GM11168 (cell line): ENCODE measurements at regions not wholly inside any gene's neighbourhood (a gene's known extent, or its start where the extent isn't known, plus 50 kb on each side); places are given as distances from the start of the nearest gene placed in this dataset.

Source experiments
- in situ Hi-C: fragments of 300-500 bp; cut with MboI; formaldehyde crosslinking; loops from one replicate; pipeline ENCODE4 v1.12.0; 2022; ENCODE audit warnings: low sequenced_read_pairs; ENCODE audit not compliant: unreplicated experiment

DNA sequence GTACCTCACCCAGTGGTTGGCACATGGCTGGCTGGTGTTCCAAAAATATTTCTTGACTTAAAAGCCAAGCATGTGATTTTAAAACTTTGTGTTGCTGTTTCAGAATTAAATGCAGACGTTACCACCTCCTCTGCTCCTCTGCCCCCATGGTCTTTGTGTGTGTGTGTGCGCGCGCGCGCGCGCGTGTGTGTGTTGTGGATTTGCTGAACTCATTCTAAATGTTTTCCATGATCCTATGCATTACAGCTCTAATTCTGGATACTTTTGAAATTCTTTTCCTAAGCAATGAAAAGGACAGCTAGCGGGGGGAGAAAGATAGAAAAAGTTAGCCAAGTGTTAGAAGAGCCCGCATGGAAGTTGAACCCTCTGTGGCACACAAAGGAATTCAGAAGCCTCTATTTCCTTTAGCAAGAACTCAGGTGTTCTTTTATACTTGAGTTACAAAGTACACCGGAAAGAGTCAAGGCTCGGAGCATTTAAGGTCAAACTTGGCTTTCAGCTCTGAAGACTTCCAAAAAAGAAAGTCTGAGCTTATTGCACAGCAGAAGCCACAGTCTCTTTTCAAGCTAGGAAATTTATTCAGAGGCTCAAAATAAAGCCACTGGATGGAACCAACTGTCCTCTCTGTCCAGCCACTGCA is 350.5 kb upstream of the TBL1XR1 start:
- in situ Hi-C loops, result no loop called here

DNA sequence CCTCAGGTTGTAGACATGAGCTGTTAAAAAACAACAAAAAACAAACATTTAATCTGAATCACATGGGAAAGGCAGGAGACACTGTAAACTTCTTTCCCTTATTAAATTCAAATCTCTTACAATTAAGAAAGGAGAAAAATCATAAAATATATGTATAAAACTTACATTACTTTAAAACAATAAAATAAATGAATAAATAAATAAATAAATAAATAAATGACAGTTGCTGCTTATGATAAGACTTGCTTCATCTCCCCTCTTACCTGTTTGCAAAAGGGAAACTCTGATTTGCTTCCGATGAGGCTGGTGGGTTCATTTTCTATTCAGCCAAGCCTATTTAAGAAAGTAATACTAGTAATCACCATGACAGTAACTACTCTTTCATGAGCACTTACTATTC is 353.4 kb upstream of the TBL1XR1 start:
- in situ Hi-C loops, result no loop called here

DNA sequence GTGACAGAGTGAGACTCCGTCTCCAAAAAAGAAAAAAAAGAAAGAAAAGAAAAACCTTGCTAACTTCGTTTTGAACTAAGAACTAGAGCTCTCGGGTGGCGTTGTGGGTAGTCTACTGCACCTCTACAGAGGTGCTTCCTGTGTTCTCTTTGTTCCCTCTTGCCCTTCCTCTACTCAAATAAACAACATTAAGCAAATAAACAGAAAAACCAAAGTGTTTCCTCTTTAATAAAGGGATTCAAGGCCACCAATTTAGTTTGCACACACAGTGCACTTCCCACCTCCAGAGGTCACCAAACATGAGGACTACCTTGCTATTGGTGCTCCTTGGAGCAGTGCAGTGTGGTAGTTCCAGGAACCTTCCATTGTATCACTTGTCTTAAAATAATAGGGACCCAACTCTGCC is 354.2 kb upstream of the TBL1XR1 start:
- in situ Hi-C loops, result no loop called here

DNA sequence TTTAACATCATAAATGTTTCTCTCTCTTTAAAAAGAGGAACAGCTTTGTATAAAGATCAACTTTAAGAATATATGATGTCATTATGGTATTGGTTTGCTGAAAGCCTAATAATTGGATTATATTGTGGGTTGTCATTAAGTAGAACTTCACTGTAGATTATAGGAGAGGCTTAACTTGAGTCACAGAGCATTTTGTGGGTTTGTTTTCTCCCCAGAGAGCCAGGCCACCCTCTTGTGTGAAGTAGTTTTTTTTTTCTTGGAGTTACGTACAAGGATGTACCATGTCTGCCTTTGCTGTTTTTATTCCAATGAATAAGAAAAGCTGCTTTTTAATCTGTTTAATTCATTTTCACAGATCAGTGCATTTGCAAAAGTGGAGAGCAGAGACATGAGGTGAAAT is 354.8 kb upstream of the TBL1XR1 start:
- in situ Hi-C loops, result no loop called here

DNA sequence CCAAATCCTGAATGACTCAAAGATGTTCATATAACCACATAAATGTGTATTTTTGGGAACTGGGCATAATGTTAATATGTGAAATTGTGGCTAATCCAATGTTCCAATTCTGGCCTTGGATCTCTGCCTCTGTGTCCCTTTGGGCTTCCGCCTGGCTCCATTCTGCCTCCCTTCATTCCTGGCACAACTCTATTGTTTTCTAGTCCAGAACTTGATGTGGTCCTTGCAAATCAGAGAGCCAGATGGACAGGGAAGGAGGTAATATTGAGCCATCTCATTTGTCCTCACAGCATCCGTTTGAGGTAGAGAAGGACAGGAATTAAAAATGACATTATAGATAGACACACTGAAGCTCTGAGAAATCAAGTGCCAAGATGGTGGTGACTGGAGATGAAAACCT is 355.7 kb upstream of the TBL1XR1 start:
- in situ Hi-C loops, result no loop called here

DNA sequence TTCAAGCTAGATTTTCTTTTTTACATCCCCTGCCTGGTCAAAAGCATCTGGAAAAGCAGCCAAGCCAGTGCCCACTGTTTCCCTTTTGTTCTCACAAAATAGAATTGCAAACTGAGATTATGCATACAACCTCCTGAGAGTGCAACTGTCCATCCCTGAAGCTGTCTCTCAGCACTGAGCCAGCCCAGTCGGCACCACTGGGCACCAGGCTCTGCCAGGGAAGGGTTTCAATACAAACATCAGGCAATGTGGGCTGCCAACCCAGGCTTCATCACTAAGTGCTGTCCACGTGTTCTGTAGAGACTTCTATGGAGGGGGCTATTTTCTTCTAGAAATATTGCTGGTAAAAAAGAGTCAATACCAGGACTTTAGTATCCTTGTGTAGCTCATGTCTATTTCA is 356.3 kb upstream of the TBL1XR1 start:
- in situ Hi-C loops, result no loop called here

DNA sequence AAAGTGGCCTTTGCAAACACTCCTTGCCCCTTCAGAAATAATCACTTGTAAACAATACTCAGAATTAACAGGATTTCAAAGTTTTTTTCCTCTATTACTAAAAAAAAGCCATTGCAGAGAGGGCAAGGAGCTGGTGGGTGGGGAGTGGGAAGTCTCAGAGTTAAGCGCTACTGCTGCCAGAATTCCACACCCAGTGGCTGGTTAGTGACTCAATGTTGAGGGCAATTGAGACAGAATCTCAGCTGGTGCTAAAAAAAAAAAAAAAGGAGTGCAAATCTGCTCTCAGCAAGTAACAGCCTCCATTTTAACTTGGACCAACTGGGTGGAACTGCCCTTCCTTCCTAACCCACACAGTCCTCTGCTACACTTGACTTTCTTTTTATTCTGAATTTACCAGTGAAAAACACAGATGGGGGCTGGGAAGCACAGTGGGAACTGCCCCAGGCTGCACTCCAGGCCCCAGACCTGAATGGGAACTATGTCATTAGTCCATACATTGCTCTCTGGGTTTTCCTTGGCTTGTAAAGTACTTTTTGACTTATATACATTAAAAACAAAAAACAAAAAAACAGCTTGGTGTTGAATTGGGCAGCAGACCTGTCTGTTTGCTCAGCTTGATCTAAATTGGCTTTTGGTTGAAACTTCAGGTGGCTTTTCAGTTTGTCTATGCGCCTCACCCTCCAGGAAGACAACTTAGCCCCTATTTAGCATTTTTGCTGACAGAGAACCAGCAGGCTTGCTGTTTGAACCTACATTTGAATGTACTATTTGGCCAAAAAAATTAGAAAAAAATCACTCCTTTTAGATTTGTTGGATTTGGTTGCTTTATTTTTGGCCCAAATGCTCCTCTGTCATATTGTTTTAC is 357.8 kb upstream of the TBL1XR1 start:
- in situ Hi-C loops, result no loop called here

DNA sequence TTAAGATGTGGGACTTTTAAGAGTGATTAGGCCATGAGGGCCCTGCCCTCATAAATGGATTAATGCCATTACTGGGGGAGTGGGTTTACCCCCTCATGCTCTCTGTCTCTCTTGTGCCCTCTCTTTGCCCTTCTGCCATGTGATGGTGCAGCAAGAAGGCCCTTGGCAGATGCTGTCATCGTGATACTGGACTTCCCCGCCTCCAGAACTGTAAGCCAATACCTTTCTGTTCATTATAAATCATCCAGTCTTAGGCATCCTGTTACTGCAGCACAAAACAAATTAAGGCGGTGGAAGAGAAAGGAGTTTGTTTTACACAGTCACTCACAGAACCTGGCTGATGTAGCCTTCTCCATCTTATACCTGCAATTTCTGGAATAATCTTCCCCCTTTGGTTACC is 360.3 kb upstream of the TBL1XR1 start:
- in situ Hi-C loops, result no loop called here

DNA sequence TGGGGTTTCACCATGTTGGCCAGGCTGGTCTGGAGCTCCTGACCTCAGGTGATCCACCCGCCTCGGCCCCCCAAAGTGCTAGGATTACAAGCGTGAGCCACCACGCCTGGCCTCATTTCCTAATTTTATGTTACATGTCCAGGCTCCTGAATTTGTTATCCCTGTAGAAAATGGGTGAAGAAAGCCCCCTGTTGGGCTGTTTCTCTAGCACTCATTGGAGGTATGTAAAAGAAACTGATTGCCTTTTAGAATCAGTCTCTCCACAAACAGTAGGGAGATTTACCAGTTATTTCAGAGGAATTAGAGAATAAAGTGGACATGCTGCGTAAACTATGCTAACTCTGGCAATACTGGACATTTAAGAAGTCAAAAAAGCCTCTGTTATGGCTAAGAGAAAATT is 364.1 kb upstream of the TBL1XR1 start:
- in situ Hi-C loops, result no loop called here

DNA sequence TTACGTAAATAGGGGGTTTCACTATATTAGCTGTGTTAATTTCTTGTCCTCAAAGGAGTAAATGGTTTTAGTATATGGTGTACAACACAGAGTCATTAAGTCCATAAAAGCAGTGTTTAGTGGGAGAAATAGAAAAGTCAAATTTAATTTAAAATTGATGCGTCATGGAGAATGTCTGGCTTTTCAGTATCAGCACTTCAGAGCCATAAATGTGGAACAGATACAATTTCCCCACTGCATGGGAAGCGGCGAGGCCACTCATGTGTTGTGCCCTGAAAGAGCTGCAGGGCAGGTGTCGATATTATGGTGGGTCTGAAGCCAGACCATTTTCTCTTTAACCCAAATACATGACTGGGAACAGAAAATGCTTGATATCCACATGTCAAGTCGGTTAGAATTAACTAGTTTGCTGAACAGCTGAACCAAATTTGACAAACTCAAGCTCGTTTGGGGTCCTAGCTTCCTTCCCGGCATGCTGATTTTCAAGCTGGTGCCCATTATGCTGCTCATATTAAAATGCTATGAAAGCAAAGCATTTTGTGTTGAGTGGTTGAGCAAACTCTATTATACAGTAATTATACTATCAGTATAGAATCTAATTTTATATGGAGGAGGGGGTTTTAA is 364.6 kb upstream of the TBL1XR1 start:
- in situ Hi-C loops, result no loop called here

DNA sequence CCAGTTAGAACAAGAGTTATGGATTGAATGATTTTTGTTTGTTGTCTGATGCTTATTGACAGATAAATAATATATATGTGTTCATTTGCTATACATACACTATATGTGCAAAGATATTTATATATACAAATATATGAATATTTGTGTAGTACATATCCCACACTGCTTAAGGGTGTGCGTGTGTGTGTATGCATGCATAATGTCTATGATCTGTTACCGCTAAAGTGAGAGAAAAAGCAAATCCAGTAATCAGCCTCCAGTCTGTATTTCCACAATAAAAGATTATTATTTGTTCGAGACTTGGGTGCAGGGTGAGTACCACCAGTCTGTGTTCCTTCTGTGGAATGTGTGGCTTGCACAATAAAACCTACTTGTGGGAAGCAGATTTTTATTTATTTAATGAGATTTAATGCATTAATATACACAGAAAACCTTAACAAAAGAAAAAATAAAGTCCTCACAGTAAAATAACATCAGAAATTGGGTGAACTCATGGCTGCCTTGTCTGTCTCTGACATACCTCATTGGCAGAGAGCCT is 366.0 kb upstream of the TBL1XR1 start:
- in situ Hi-C loops, result no loop called here

DNA sequence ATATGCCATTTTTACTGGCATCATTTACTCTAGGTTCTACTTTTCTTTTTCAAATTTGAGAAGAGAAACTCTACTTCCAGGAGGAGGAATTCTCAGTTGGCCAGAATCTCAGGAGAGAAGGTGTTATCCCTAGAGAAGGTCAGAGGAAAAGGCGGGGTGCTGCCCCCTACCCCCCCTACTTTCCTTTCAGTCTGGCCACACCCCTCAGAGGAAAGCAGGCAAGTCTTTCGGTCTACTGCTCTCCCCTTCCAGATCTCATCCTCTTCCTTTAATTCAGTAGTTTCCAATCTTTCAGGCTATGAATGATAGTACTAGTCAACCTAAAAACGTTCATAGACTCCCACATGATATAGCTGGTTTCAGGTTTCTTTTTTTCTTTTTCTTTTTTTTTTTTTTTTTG is 366.5 kb upstream of the TBL1XR1 start:
- in situ Hi-C loops, result no loop called here

DNA sequence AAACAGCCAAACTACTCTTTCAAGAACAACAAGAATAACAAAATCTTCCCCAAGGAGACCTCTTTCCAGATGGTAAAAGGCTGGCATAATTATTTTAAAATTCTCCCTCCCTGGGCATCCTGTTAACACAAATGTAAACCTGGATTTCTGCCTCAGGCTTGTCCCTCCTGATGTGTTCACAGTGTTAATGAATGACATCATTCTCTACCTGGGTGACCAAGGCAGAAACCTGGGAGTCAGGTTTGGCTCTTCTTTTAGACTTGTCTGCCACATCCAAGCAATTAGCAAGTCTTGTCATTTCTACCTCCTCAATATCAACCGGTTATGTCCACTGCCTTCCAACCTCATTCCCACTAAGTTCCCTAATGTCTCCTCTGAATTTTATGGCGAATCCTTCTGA is 368.7 kb upstream of the TBL1XR1 start:
- in situ Hi-C loops, result no loop called here

DNA sequence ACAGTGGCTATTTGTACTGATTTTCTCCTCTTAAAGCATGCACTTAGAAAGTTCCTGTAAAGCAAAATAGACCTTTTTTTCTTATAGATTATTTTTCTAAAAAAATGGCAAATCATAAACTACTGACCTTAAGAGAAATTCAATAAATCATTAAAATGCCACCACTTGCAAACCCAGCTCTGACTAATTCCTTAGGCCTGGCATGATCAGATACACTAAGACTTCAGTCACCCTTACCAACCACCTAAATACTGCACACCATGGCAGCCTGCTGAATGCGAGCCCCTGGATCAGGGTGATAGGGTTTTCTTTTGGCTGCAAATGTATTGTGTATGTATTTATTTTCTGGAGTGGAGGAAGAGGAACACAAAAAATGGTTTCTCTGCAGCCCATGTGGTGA is 370.6 kb upstream of the TBL1XR1 start:
- in situ Hi-C loops, result no loop called here

DNA sequence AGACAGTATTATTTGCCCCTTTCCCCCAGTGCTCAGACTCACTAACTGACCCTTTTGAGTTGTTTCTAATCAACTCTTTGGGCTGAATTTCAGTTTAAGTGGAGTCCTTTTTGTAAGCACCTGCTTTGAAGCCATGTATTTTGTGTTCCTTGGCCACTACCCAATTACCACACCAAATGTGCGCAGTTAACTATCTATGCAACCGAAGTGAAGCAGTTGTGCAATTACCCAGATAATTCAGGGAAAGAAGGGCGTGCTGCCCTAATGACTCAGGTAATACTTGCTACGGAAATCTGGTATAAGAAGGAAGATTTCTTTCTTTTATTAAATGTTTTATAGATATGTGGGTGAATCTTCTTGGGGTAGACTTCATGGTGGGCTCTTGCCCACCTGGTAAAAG is 371.9 kb upstream of the TBL1XR1 start:
- in situ Hi-C loops, result no loop called here

DNA sequence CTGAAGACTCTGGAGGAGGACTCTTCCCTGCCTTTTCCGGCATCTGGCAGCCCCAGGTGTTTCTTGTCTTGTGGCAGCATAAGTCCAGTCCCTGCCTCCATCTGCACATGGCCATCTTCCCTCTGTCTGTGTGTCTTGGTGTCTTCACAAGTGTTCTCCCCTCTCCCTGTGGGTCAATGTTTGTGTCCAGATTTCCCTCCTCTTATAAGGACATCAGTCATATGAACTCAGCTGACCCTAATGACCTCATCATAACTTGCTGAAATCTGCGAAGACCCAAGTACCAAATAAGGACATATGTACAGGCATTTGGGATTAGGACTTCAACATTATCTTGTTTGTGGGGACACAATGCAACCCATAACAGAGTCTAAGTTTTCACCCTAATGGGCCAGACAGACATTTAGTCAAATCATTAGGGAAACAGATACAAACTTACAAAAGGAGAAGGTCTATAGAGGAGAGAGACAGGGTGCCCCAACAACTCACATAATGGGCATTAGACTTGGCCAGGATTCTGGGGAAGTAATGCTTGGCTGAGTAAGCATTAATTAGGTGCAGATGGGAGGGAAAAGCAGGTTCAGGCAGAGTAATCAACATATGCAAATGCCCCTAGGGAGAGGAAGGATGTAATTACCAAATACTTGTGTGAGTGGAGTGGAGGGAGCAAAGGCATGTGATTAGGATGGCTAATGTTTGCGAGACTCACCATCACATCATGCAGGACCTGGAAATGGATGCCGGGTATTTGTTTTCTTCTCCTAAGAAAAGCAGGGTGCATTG is 372.8 kb upstream of the TBL1XR1 start:
- in situ Hi-C loops, result no loop called here

DNA sequence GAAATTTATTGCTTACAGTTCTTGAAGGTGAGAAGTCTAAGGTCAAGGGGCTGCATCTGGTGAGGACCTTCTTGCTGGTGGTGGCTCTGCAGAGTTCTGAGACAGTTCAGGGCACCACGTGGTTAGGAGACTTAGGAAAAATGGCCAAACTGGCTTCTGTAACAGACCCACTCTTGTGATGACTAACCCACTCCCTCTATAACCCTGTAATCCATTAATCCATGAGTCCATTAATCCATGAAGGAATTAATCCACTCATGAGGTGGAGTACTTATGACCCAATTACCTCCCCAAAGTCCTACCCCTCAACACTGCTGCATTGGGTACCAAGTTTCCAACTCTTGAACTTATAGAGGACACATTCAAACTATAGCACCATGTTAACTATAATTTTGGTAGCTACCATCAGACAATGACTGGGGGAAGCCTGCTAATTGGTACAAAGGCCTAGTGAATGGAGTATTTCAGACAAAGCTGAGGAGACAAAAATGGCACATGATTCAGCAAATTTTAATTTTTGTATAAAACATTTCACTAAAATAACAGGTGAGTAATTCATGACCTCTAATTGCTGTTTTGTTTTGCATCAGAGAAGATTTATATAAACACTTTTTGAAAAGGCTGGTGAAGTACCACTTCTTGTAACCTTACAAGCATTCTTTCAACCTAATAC is 374.1 kb upstream of the TBL1XR1 start:
- in situ Hi-C loops, result no loop called here

DNA sequence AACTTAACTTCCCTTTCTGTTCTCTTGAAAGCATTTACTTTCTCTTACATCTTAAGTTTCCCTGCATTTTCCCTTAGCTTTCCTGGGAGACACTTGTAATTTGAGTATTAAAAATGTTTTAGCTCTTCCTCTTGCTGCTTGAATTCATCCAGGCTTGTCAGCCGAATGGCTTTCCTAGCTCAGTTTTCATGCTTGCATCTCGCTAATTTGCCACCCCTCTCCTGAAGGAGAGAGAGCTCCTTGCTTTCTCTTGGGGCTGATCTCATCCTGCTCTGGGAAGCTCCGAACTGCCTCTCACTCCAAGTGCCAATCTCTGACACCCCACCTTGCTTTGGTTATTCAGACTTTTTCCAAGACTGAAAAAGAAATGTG is 374.6 kb upstream of the TBL1XR1 start:
- in situ Hi-C loops, result no loop called here

DNA sequence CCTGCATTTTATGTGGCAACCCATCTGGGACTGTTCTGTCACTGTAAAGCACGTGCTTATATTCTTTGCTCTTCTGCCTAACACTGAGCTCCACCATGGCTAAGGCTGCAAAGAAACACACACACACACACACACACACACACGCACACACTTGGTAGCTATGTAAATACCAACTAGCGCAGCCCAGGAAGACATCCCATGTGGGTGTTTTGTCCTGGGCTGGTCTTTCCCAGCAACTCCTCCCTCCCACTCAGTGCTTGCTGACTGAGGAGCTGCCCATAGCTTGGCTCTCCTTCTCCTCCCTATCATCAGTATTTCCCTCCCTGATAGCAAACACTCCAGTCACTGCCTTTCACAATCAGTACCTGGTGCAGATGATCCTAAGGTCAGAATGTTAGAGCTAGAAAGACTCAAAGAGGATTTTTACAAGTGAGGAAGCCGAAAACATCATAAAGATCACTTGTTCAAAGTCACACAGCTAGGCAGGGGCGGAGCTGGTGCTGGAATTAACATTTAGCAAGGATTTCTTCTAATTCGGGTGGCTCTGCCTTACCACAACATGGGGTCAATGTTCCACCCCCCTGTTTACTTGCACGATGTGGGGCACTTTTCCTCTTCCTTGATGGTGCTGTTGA is 377.1 kb upstream of the TBL1XR1 start:
- in situ Hi-C loops, result no loop called here

DNA sequence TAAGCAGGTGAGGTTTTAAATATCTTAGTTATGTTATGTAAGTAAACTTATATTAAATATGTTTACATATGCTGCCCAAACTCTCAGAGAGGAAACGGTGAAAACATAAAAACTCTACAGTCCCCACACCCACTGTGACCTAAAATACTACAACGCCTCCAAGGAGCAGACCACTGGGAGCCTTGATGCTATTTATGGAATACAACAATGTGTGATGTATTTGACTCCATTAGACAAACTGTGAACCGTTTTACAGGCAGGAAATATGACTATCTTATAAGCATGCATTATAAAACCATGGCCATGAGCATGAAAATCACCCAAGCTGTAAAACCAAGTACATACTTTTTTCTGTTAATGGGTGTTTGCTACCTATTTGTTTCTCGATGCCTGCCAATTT is 379.5 kb upstream of the TBL1XR1 start:
- in situ Hi-C loops, result no loop called here
